Activated B cell treated with CpG ODN at 0.5 μM for 24 hours (primary cell): ENCODE measurements at regions not wholly inside any gene's neighbourhood (a gene's known extent, or its start where the extent isn't known, plus 50 kb on each side); places are given as distances from the start of the nearest gene placed in this dataset.

Experiments
- ATAC-seq: fragments of 200-7000 bp; cut with Tn5 transposase; one replicate; pipeline ENCODE4 v1.10.0; 2021; ENCODE audit warnings: low read depth, mild to moderate bottlenecking, moderate library complexity
- CTCF ChIA-PET: fragments of 350-600 bp; sonication (Branson Sonifier 250); formaldehyde crosslinking; loops from one replicate; lab custom pipeline; 2021; ENCODE audit warnings: antibody characterized with exemption; lab: Charles Lee
- POLR2A ChIA-PET: fragments of 350-600 bp; sonication (Branson Sonifier 250); formaldehyde crosslinking; loops from one replicate; lab custom pipeline; 2021; ENCODE audit warnings: antibody characterized with exemption; lab: Charles Lee
- DNase-seq: peaks from one replicate; pipeline ENCODE4 v3.0.0; 2022
- H3K27ac Mint-ChIP-seq: one replicate; pipeline ENCODE4 v1.8.0; 2020; ENCODE audit warnings: mixed read lengths
- H3K27me3 Mint-ChIP-seq: one replicate; pipeline ENCODE4 v1.8.0; 2021; ENCODE audit warnings: mixed read lengths
- H3K36me3 Mint-ChIP-seq: one replicate; pipeline ENCODE4 v1.8.0; 2021; ENCODE audit warnings: low read depth, mixed read lengths
- H3K4me1 Mint-ChIP-seq: one replicate; pipeline ENCODE4 v1.8.0; 2021; ENCODE audit warnings: mixed read lengths
- H3K4me3 Mint-ChIP-seq: one replicate; pipeline ENCODE4 v1.8.0; 2020; ENCODE audit warnings: mild to moderate bottlenecking, mixed read lengths
- H3K9me3 Mint-ChIP-seq: one replicate; pipeline ENCODE4 v1.8.0; 2020; ENCODE audit warnings: mixed read lengths
- CTCF ChIP-seq: fragments of 200-600 bp; IDR thresholded peaks from one replicate; pipeline ENCODE4 v1.8.0; 2022; ENCODE audit warnings: antibody characterized with exemption, mild to moderate bottlenecking
- intact Hi-C: fragments of 100-400 bp; cut with micrococcal nuclease; formaldehyde crosslinking; loops from one replicate; pipeline ENCODE4 v1.15.1; 2024

GRCh38 chr5:124630767-124631704 lies 115.4 kb downstream of the ZNF608 start:
- no peak for TF ChIP-seq CTCF
- Mint-ChIP-seq H3K4me3 (no peak overlapping the region), H3K36me3 (peaks cover under 1% of the 10 kb centered on the region), H3K27me3 (no peaks in the 10 kb centered on the region), H3K4me1 (peaks cover 23% of the 10 kb centered on the region), H3K9me3 (no peaks in the 10 kb centered on the region), H3K27ac (no peak overlapping the region)
- no peak for ATAC-seq
- DNase-seq, result no peak
- ChIA-PET POLR2A (interaction anchor here (0.5 to 1.1 kb wide), 2 partner anchors 117 to 574 kb away, joined by 3 read pairs; no protein-coding TSS in a partner anchor), CTCF (no interaction called here)
- intact Hi-C loops, result no loop called here

DNA sequence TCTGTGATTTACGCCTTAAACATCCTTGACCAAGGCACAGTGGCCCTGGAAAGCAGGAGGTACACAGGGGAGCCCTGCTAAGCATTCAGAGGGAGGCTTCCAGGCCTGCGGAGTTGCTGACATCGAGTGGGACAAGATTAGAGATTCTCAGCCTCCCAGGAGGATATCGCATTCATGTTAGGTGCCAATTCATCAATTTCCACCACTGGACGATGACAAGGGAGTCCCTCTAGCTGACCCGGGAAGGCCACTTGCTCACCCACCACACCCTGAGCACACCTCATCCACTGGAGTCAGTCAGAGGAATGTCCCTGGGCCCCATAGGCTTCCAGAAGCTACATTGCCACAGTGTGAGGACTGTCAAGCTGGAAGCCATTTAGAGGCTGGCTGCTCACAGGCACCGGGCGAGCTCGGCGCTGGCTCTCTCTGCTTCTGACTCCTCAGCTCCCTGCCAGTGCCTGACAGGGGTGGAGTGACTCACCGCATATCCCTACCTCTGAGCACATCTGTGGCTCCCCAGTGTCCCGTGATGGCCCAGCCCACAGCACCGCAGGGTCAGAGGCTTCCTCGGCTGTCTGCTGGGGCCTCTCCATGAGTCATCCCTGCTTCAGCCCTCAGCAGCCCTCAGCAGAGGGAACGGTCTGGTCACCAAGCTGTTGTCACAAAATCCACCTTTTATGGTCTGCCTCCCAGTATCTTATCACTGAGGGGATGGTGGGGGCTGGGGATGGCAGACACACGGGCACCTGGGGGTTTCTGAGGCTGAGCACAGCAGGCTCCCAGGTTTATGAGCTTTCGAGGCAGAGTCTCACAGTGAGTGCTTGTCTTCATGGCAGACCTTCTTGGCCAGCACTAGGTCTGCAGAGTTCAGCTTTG lies 117.5 kb downstream of the ZNF608 start:
- H3K36me3 Mint-ChIP-seq, result no peaks in the 10 kb centered on the region
- no peaks in the 10 kb centered on the region for H3K9me3 Mint-ChIP-seq
- no peak for TF ChIP-seq CTCF
- ATAC-seq (no peak), DNase-seq (no peak)
- CTCF ChIA-PET, result no interaction called here
- POLR2A ChIA-PET, result no interaction called here
- no peak overlapping the region for H3K4me3 Mint-ChIP-seq
- intact Hi-C loops, result no loop called here
- no peak overlapping the region for H3K27ac Mint-ChIP-seq
- H3K27me3 Mint-ChIP-seq, result no peaks in the 10 kb centered on the region
- H3K4me1 Mint-ChIP-seq, result peaks cover 23% of the 10 kb centered on the region

- H3K4me1 Mint-ChIP-seq, result peaks cover 23% of the 10 kb centered on the region
- no peak overlapping the region for H3K4me3 Mint-ChIP-seq
- intact Hi-C loops, result no loop called here
- no peak for ATAC-seq
- no peak overlapping the region for H3K27ac Mint-ChIP-seq
- no peak for TF ChIP-seq CTCF
- DNase-seq, result no peak
- ChIA-PET POLR2A (no interaction called here), CTCF (no interaction called here)
- H3K36me3 Mint-ChIP-seq, result no peaks in the 10 kb centered on the region
- no peaks in the 10 kb centered on the region for H3K9me3 Mint-ChIP-seq
- H3K27me3 Mint-ChIP-seq, result no peaks in the 10 kb centered on the region
Measured at GRCh38 chr5:124627815-124628595, 118.4 kb downstream of the ZNF608 start.

DNA sequence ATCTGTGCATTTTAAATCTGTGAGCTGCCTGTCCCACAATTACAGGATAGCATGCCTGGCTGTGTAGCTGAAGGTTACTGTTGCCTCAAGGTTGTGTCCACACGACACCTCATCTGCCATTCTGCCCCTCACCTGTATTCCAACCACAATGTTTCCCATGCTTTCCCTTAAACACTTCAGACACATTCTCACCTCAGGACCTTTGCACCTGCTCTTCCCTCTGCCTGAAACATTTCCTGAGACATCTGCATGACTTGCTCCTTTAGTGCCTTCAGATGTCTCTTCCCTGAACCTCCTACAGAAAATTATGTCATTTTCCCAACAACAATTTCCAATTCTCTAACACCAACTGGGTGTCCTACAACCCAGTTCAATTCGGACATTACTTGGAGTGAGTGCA lies 120.4 kb downstream of the ZNF608 start:
- H3K4me3 Mint-ChIP-seq, result no peak overlapping the region
- intact Hi-C loops, result no loop called here
- DNase-seq (no peak), ATAC-seq (no peak)
- H3K9me3 Mint-ChIP-seq, result no peaks in the 10 kb centered on the region
- ChIA-PET POLR2A (no interaction called here), CTCF (no interaction called here)
- no peaks in the 10 kb centered on the region for H3K27me3 Mint-ChIP-seq
- no peak for TF ChIP-seq CTCF
- H3K36me3 Mint-ChIP-seq, result no peaks in the 10 kb centered on the region
- H3K4me1 Mint-ChIP-seq, result peaks cover 12% of the 10 kb centered on the region
- no peak overlapping the region for H3K27ac Mint-ChIP-seq
